H1 (cell line): ENCODE measurements at regions not wholly inside any gene's neighbourhood (a gene's known extent, or its start where the extent isn't known, plus 50 kb on each side); places are given as distances from the start of the nearest gene placed in this dataset.

ENCODE experiments used
- HDAC2 ChIP-seq, 2 experiments: fragments of 300-600 bp in 1 of 2; sonication (generic) in 1 of 2; IDR thresholded peaks; 2 replicates each; pipeline ENCODE4 v1.6.1; 2011 to 2012; ENCODE audit warnings: low read depth in 2 of 2, low read length in 2 of 2, mild to moderate bottlenecking in 2 of 2, moderate library complexity in 2 of 2, borderline replicate concordance in 1 of 2, inconsistent platforms in 1 of 2
- YY1 ChIP-seq: IDR thresholded peaks from 2 replicates; pipeline ENCODE4 v1.6.1; 2011; ENCODE audit warnings: low read depth, mild to moderate bottlenecking, low read length

- TF ChIP-seq HDAC2 (IDR thresholded peaks at IDR 0.05; ENCODE audit: borderline replicate concordance in 1 of 2, low read depth in 2 of 2, low read length in 2 of 2) (no peak), YY1 (no peak)
- TF ChIP-seq, all 59 proteins: peak for 0
These were observed 164.5 kb upstream of the CXADR start (continued) for GRCh38 chr21:17348357-17348756.
